DND-41 (cell line): ENCODE measurements at regions not wholly inside any gene's neighbourhood (a gene's known extent, or its start where the extent isn't known, plus 50 kb on each side); places are given as distances from the start of the nearest gene placed in this dataset.
"Not testable (repeated sequence)": the region's sequence is repeated elsewhere in the genome, so short reads cannot be mapped to it uniquely, and the experiment has no call there.

ENCODE experiments used
- CTCF ChIP-seq: IDR thresholded peaks from 2 replicates; pipeline ENCODE4 v1.5.1; 2012; ENCODE audit warnings: borderline replicate concordance, low read length, moderate library complexity, mild to moderate bottlenecking; ENCODE audit not compliant: poor library complexity, severe bottlenecking; ENCODE audit errors: extremely low read depth
- EZH2 ChIP-seq: IDR thresholded peaks from 3 replicates; pipeline ENCODE4 v1.6.1; 2012; ENCODE audit warnings: borderline replicate concordance, low read depth, mild to moderate bottlenecking, moderate library complexity, low read length, inconsistent platforms; ENCODE audit not compliant: severe bottlenecking

GRCh38 chr12:11998307-11998943 is 72.3 kb upstream of the BCL2L14 start:
- TF ChIP-seq CTCF, EZH2: not testable (repeated sequence)
